Endothelial cell of umbilical vein (primary cell): ENCODE measurements at regions not wholly inside any gene's neighbourhood (a gene's known extent, or its start where the extent isn't known, plus 50 kb on each side); places are given as distances from the start of the nearest gene placed in this dataset.

ENCODE experiments used
- BruUV-seq: library from RNA; stranded (reverse); fragments of 400-500 nt; replicated peaks from 2 replicates; lab custom pipeline; 2021; lab: Mats Ljungman, UMichigan
- CTCF ChIA-PET: fragments of 300-600, 350-600 bp; sonication (Branson Sonifier 250); formaldehyde crosslinking; loops from one replicate; lab custom pipeline; 2021; ENCODE audit warnings: antibody characterized with exemption, inconsistent platforms; lab: Charles Lee
- POLR2A ChIA-PET: fragments of 300-600, 350-600 bp; sonication (Branson Sonifier 250); formaldehyde crosslinking; loops from one replicate; lab custom pipeline; 2021; ENCODE audit warnings: antibody characterized with exemption, inconsistent platforms; lab: Charles Lee
- DNase-seq: peaks from one replicate; pipeline ENCODE4 v3.0.0-alpha.2; 2011; ENCODE audit warnings: low read depth, low spot score
- FAIRE-seq: peaks from 2 replicates; lab custom pipeline; 2011; peaks lifted over from hg19 to GRCh38; lab: Jason Lieb, UNC
- H2AFZ ChIP-seq: 2 replicates; pipeline ENCODE4 v1.6.0; 2012; ENCODE audit warnings: low read depth, low read length, control low read depth, inconsistent platforms
- H3K27ac ChIP-seq: 2 replicates; pipeline ENCODE4 v1.5.1; 2011; ENCODE audit warnings: low read depth, mild to moderate bottlenecking, control low read depth, low read length, moderate library complexity; ENCODE audit not compliant: insufficient read depth
- H3K27me3 ChIP-seq, 2 experiments: 2 replicates each; pipeline versions ENCODE4 v1.6.0 to v1.6.1; 2011; ENCODE audit warnings: low read length in 2 of 2, mixed read lengths in 1 of 2; ENCODE audit not compliant: control insufficient read depth in 2 of 2, insufficient read depth in 2 of 2
- H3K36me3 ChIP-seq, 2 experiments: 2 replicates in 1 of 2; 3 replicates in 1 of 2; pipeline ENCODE4 v1.5.1; 2011; ENCODE audit warnings: low read length in 2 of 2, mild to moderate bottlenecking in 1 of 2, moderate library complexity in 1 of 2; ENCODE audit not compliant: control insufficient read depth in 2 of 2, insufficient read depth in 2 of 2; ENCODE audit errors: extremely low read depth in 1 of 2
- H3K4me1 ChIP-seq: 3 replicates; pipeline ENCODE4 v1.5.1; 2011; ENCODE audit warnings: mild to moderate bottlenecking, low read length; ENCODE audit not compliant: control insufficient read depth, insufficient read depth; ENCODE audit errors: extremely low read depth
- H3K4me2 ChIP-seq: 2 replicates; pipeline ENCODE4 v1.6.1; 2011; ENCODE audit warnings: low read length, control low read depth, mixed read lengths; ENCODE audit not compliant: insufficient read depth
- H3K4me3 ChIP-seq, 3 experiments: fragments of 200-600 bp in 1 of 3; sonication (generic), shearing (Covaris generic) in 1 of 3; replicated peaks in 1 of 3; 2 replicates each; pipeline ENCODE4 v1.5.1; 2011 to 2016; ENCODE audit warnings: control low read depth in 3 of 3, low read length in 3 of 3, mild to moderate bottlenecking in 2 of 3, inconsistent platforms in 1 of 3, low read depth in 1 of 3, moderate library complexity in 1 of 3; ENCODE audit not compliant: insufficient read depth in 1 of 3
- H3K79me2 ChIP-seq: 2 replicates; pipeline ENCODE4 v1.6.0; 2012; ENCODE audit warnings: low read length, inconsistent platforms; ENCODE audit not compliant: control insufficient read depth, insufficient read depth
- H3K9ac ChIP-seq: replicated peaks from 2 replicates; pipeline ENCODE3; 2011; ENCODE audit warnings: low read length, control low read depth; ENCODE audit not compliant: insufficient read depth; ENCODE audit errors: extremely low read depth
- H3K9me1 ChIP-seq: replicated peaks from 3 replicates; pipeline ENCODE4 v1.6.0; 2011; ENCODE audit warnings: mild to moderate bottlenecking, low read length; ENCODE audit not compliant: control insufficient read depth, insufficient read depth; ENCODE audit errors: extremely low read depth
- H3K9me3 ChIP-seq: replicated peaks from 2 replicates; pipeline ENCODE4 v1.5.1; 2012; ENCODE audit warnings: low read length, inconsistent platforms; ENCODE audit not compliant: control insufficient read depth, insufficient read depth
- H4K20me1 ChIP-seq: replicated peaks from 2 replicates; pipeline ENCODE3; 2011; ENCODE audit warnings: mild to moderate bottlenecking, low read length; ENCODE audit not compliant: control insufficient read depth, insufficient read depth; ENCODE audit errors: extremely low read depth
- CTCF ChIP-seq, 2 donors: IDR thresholded peaks; 1 replicate in 1 of 2; 2 replicates in 1 of 2; pipeline ENCODE4 v1.5.1; 2011; ENCODE audit warnings: low read length in 2 of 2, mild to moderate bottlenecking in 2 of 2, moderate library complexity in 2 of 2, control low read depth in 1 of 2, inconsistent platforms in 1 of 2, low read depth in 1 of 2; ENCODE audit not compliant: insufficient read depth in 1 of 2; ENCODE audit errors: extremely low read depth in 1 of 2
- EZH2 ChIP-seq: IDR thresholded peaks from 2 replicates; pipeline ENCODE4 v1.6.1; 2012; ENCODE audit warnings: borderline replicate concordance, low read depth, mild to moderate bottlenecking, moderate library complexity, low read length, inconsistent platforms; ENCODE audit not compliant: severe bottlenecking
- JUN ChIP-seq: IDR thresholded peaks from 2 replicates; pipeline ENCODE4 v1.6.1; 2011; ENCODE audit warnings: borderline replicate concordance, low read depth; ENCODE audit not compliant: insufficient read length, insufficient read depth
- MYC ChIP-seq: IDR thresholded peaks from one replicate; pipeline ENCODE4 v1.6.1; 2011; ENCODE audit warnings: mild to moderate bottlenecking, low read depth, low read length
- POLR2A ChIP-seq: IDR thresholded peaks from 2 replicates; pipeline ENCODE4 v1.6.1; 2012; ENCODE audit warnings: low read depth, mild to moderate bottlenecking, control low read depth, low read length
- POLR2AphosphoS5 ChIP-seq: IDR thresholded peaks from 2 replicates; pipeline ENCODE4 v1.6.1; 2012; ENCODE audit warnings: low read depth, mild to moderate bottlenecking, control low read depth, low read length, moderate library complexity; ENCODE audit not compliant: insufficient read depth
- dilution Hi-C: fragments of 300-500 bp; cut with MboI; formaldehyde crosslinking; loops from one replicate; pipeline ENCODE4 v1.15.0; 2019; ENCODE audit warnings: low sequenced_read_pairs; ENCODE audit not compliant: extremely low pct_ligation_motif_present
- intact Hi-C: fragments of 100-400 bp; cut with micrococcal nuclease; formaldehyde crosslinking; loops from one replicate; pipeline ENCODE4 v1.10.0; 2022

- no peak overlapping the region for H2AFZ ChIP-seq
- H3K27ac ChIP-seq: no peak overlapping the region
- no peaks in the 10 kb centered on the region for H4K20me1 ChIP-seq
- dilution Hi-C loops (no loop called here), intact Hi-C loops (no loop called here)
- TF ChIP-seq CTCF (IDR thresholded peaks at IDR 0.05; ENCODE audit: extremely low read depth in 1 of 2, insufficient read depth in 1 of 2, low read depth in 1 of 2, low read length in 2 of 2): no peak
- TF ChIP-seq JUN: no peak
- no peak for TF ChIP-seq POLR2AphosphoS5
- no peak for TF ChIP-seq EZH2
- DNase-seq (no peak), FAIRE-seq (no peak)
- no peaks in the 10 kb centered on the region for H3K27me3 ChIP-seq
- POLR2A ChIA-PET: no interaction called here
- H3K9ac ChIP-seq: no peak overlapping the region
- BruUV-seq: no TSS peak
- no peaks in the 10 kb centered on the region for H3K36me3 ChIP-seq
- no peak overlapping the region for H3K4me3 ChIP-seq
- H3K79me2 ChIP-seq: no peaks in the 10 kb centered on the region
- no peak overlapping the region for H3K4me2 ChIP-seq
- no peaks in the 10 kb centered on the region for H3K9me3 ChIP-seq
- no peaks in the 10 kb centered on the region for H3K9me1 ChIP-seq
- no peaks in the 10 kb centered on the region for H3K4me1 ChIP-seq
- CTCF ChIA-PET: no interaction called here
Observed at GRCh38 chr9:115223471-115223870, 105.5 kb upstream of the TNC start.

- POLR2A ChIA-PET: no interaction called here
- intact Hi-C loops (no loop called here), dilution Hi-C loops (no loop called here)
- H3K4me1 ChIP-seq: no peaks in the 10 kb centered on the region
- H3K9me3 ChIP-seq: no peaks in the 10 kb centered on the region
- no peak overlapping the region for H3K4me3 ChIP-seq
- TF ChIP-seq POLR2A (no peak), CTCF (IDR thresholded peaks at IDR 0.05; ENCODE audit: extremely low read depth in 1 of 2, insufficient read depth in 1 of 2, low read depth in 1 of 2, low read length in 2 of 2) (no peak), JUN (no peak), MYC (no peak)
- FAIRE-seq (no peak), DNase-seq (no peak)
- H3K36me3 ChIP-seq: no peaks in the 10 kb centered on the region
- H3K9ac ChIP-seq: no peak overlapping the region
- H3K4me2 ChIP-seq: no peak overlapping the region
- no peak overlapping the region for H3K27ac ChIP-seq
- H3K9me1 ChIP-seq: no peaks in the 10 kb centered on the region
- CTCF ChIA-PET: no interaction called here
- H3K27me3 ChIP-seq: no peaks in the 10 kb centered on the region
- no TSS peak for BruUV-seq
- no peaks in the 10 kb centered on the region for H3K79me2 ChIP-seq
- H4K20me1 ChIP-seq: no peaks in the 10 kb centered on the region
- no peak overlapping the region for H2AFZ ChIP-seq
Observed at GRCh38 chr9:115225459-115226116, 107.6 kb upstream of the TNC start.
